GM21619 (cell line): ENCODE measurements at regions not wholly inside any gene's neighbourhood (a gene's known extent, or its start where the extent isn't known, plus 50 kb on each side); places are given as distances from the start of the nearest gene placed in this dataset.

Source experiments
- ATAC-seq: cut with Tn5 transposase; IDR thresholded peaks from one replicate; pipeline ENCODE4 v1.9.1; 2021; ENCODE audit not compliant: unreplicated experiment

GRCh38 chr13:84917252-84917878 lies 881.9 kb downstream of the SLITRK6 start:
- no peak for ATAC-seq

- no peak for ATAC-seq
These were observed 886.5 kb downstream of the SLITRK6 start for GRCh38 chr13:84912720-84913119.

- ATAC-seq, result no peak
These were observed 888.8 kb downstream of the SLITRK6 start for GRCh38 chr13:84910423-84910822.

GRCh38 chr13:84903391-84903790 lies 895.8 kb downstream of the SLITRK6 start:
- no peak for ATAC-seq

- ATAC-seq, result no peak
These were observed 897.0 kb downstream of the SLITRK6 start for GRCh38 chr13:84902243-84902642.

- ATAC-seq, result peak; percentile 56
These were observed 903.1 kb downstream of the SLITRK6 start for GRCh38 chr13:84896128-84896527.

GRCh38 chr13:84894749-84895148 lies 904.5 kb downstream of the SLITRK6 start:
- ATAC-seq, result no peak

GRCh38 chr13:84885868-84886267 lies 913.4 kb downstream of the SLITRK6 start:
- ATAC-seq, result no peak

GRCh38 chr13:84873951-84874350 lies 925.3 kb downstream of the SLITRK6 start:
- ATAC-seq, result no peak

GRCh38 chr13:84870190-84870589 lies 929.0 kb downstream of the SLITRK6 start:
- no peak for ATAC-seq

- ATAC-seq, result no peak
These were observed 932.0 kb downstream of the SLITRK6 start for GRCh38 chr13:84867246-84867645.

- no peak for ATAC-seq
These were observed 933.4 kb downstream of the SLITRK6 start for GRCh38 chr13:84865783-84866221.

- no peak for ATAC-seq
These were observed 934.9 kb downstream of the SLITRK6 start for GRCh38 chr13:84864341-84864740.

GRCh38 chr13:84847107-84847506 lies 952.1 kb downstream of the SLITRK6 start:
- ATAC-seq, result no peak

- no peak for ATAC-seq
These were observed 953.2 kb downstream of the SLITRK6 start for GRCh38 chr13:84845907-84846619.

- ATAC-seq, result no peak
These were observed 954.7 kb downstream of the SLITRK6 start for GRCh38 chr13:84844473-84844872.

GRCh38 chr13:84843368-84843767 lies 955.9 kb downstream of the SLITRK6 start:
- no peak for ATAC-seq

- no peak for ATAC-seq
These were observed 951.9 kb upstream of the SLITRK1 start for GRCh38 chr13:84834201-84834600.

GRCh38 chr13:84831666-84832657 lies 949.7 kb upstream of the SLITRK1 start:
- ATAC-seq, result no peak

- no peak for ATAC-seq
These were observed 941.3 kb upstream of the SLITRK1 start for GRCh38 chr13:84823528-84823927.

- ATAC-seq, result no peak
These were observed 939.0 kb upstream of the SLITRK1 start for GRCh38 chr13:84821261-84821660.
